OCI-LY7 (cell line): ENCODE measurements at regions not wholly inside any gene's neighbourhood (a gene's known extent, or its start where the extent isn't known, plus 50 kb on each side); places are given as distances from the start of the nearest gene placed in this dataset.

Experiments
- BruUV-seq: library from RNA; stranded (reverse); fragments of 400-500 nt; replicated peaks from 2 replicates; lab custom pipeline; 2021; lab: Mats Ljungman, UMichigan
- CTCF ChIA-PET: fragments of 300-600 bp; sonication (Branson Sonifier 250); formaldehyde crosslinking; loops from one replicate; lab custom pipeline; 2022; ENCODE audit warnings: antibody characterized with exemption; ENCODE audit not compliant: unreplicated experiment; lab: Charles Lee
- POLR2A ChIA-PET: fragments of 300-600 bp; sonication (Branson Sonifier 250); formaldehyde crosslinking; loops from one replicate; lab custom pipeline; 2022; ENCODE audit warnings: antibody characterized with exemption; lab: Charles Lee
- DNase-seq: peaks from one replicate; pipeline ENCODE4 v3.0.0-alpha.2; 2015; ENCODE audit warnings: low spot score
- H2AFZ ChIP-seq: fragments of 200-600 bp; sonication (generic), shearing (Covaris generic); 2 replicates; pipeline ENCODE4 v1.6.1; 2014; ENCODE audit warnings: mild to moderate bottlenecking, antibody characterized with exemption, low read length, moderate library complexity
- H3K27ac ChIP-seq: fragments of 200-600 bp; sonication (generic); 2 replicates; pipeline ENCODE4 v1.5.1; 2014; ENCODE audit warnings: mixed run types, low read depth, mild to moderate bottlenecking, moderate library complexity, low read length, inconsistent platforms; ENCODE audit not compliant: poor library complexity, severe bottlenecking
- H3K36me3 ChIP-seq: fragments of 200-600 bp; sonication (generic); 2 replicates; pipeline ENCODE4 v1.6.1; 2014; ENCODE audit warnings: mild to moderate bottlenecking, antibody characterized with exemption, low read length, moderate library complexity, mixed read lengths; ENCODE audit not compliant: insufficient read depth
- H3K4me1 ChIP-seq: fragments of 200-600 bp; sonication (generic); 2 replicates; pipeline ENCODE4 v1.5.1; 2014; ENCODE audit warnings: mild to moderate bottlenecking, low read length; ENCODE audit not compliant: insufficient read depth, poor library complexity, severe bottlenecking
- H3K4me2 ChIP-seq: fragments of 200-600 bp; sonication (generic); 2 replicates; pipeline ENCODE4 v1.6.1; 2014; ENCODE audit warnings: mild to moderate bottlenecking, low read length
- H3K4me3 ChIP-seq: fragments of 200-600 bp; sonication (generic); 2 replicates; pipeline ENCODE4 v1.5.1; 2014; ENCODE audit warnings: mild to moderate bottlenecking, low read depth, low read length; ENCODE audit not compliant: poor library complexity, severe bottlenecking
- H3K79me2 ChIP-seq: fragments of 200-600 bp; sonication (generic); 2 replicates; pipeline ENCODE4 v1.6.1; 2016; ENCODE audit warnings: low read depth, mild to moderate bottlenecking, low read length, moderate library complexity, mixed read lengths; ENCODE audit not compliant: insufficient read depth
- H3K9me2 ChIP-seq: fragments of 200-600 bp; sonication (generic); 2 replicates; pipeline ENCODE4 v1.6.1; 2016; ENCODE audit warnings: mild to moderate bottlenecking, low read length, mixed read lengths; ENCODE audit not compliant: insufficient read depth
- H3K9me3 ChIP-seq: fragments of 200-600 bp; sonication (generic); 2 replicates; pipeline ENCODE4 v1.6.1; 2014; ENCODE audit warnings: mild to moderate bottlenecking, mixed run types, low read length, mixed read lengths
- H4K20me1 ChIP-seq: fragments of 200-600 bp; sonication (generic); 2 replicates; pipeline ENCODE4 v1.6.1; 2014; ENCODE audit warnings: mild to moderate bottlenecking, antibody characterized with exemption, low read length, moderate library complexity, mixed read lengths; ENCODE audit not compliant: insufficient read depth
- EZH2phosphoT487 ChIP-seq: fragments of 200-600 bp; sonication (generic); IDR thresholded peaks from 2 replicates; pipeline ENCODE4 v1.6.1; 2018; ENCODE audit warnings: low read depth, borderline replicate concordance, mild to moderate bottlenecking, mixed run types, antibody characterized with exemption, low read length, moderate library complexity, mixed read lengths
- intact Hi-C: fragments of 100-400 bp; cut with micrococcal nuclease; formaldehyde crosslinking; loops from one replicate; pipeline ENCODE4 v1.10.0; 2022; ENCODE audit not compliant: unreplicated experiment
- TF ChIP-seq, protein P1 (sequence below): fragments of 200-600 bp; sonication (generic); conservative IDR thresholded peaks from 2 replicates; pipeline ENCODE4 v1.5.1; 2014; ENCODE audit warnings: mild to moderate bottlenecking, antibody characterized with exemption, low read length, moderate library complexity, mixed read lengths

DNA sequence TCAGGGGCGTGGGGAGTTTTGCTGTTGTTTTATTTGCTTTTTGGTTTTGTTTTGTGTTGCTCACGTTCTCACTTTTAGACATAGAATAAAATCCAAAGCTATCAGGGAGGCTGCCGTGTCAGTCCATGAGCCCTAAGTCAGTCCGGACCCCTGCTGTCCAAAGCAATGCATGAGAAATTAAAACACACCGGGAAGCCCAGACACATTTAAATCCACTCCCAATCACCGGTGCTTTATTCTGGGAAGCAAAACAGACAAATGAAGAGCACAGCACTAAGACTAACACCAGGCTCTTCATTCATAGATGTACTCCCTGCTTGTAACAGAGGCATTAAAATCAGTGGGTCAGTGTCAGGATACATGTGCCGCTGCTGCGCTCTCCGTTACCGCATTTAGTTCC is 180.9 kb downstream of the IRX2 start:
- no peak overlapping the region for H3K4me2 ChIP-seq
- no peaks in the 10 kb centered on the region for H3K4me1 ChIP-seq
- intact Hi-C loops = no loop called here
- no peaks in the 10 kb centered on the region for H4K20me1 ChIP-seq
- no peak overlapping the region for H2AFZ ChIP-seq
- H3K9me2 ChIP-seq = no peaks in the 10 kb centered on the region
- ChIA-PET CTCF (no interaction called here), POLR2A (no interaction called here)
- DNase-seq = no peak
- no peaks in the 10 kb centered on the region for H3K9me3 ChIP-seq
- no peak for TF ChIP-seq EZH2phosphoT487
- TF ChIP-seq, protein P1, sequence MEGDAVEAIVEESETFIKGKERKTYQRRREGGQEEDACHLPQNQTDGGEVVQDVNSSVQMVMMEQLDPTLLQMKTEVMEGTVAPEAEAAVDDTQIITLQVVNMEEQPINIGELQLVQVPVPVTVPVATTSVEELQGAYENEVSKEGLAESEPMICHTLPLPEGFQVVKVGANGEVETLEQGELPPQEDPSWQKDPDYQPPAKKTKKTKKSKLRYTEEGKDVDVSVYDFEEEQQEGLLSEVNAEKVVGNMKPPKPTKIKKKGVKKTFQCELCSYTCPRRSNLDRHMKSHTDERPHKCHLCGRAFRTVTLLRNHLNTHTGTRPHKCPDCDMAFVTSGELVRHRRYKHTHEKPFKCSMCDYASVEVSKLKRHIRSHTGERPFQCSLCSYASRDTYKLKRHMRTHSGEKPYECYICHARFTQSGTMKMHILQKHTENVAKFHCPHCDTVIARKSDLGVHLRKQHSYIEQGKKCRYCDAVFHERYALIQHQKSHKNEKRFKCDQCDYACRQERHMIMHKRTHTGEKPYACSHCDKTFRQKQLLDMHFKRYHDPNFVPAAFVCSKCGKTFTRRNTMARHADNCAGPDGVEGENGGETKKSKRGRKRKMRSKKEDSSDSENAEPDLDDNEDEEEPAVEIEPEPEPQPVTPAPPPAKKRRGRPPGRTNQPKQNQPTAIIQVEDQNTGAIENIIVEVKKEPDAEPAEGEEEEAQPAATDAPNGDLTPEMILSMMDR = no peak
- no TSS peak for BruUV-seq
- H3K4me3 ChIP-seq = no peak overlapping the region
- no peak overlapping the region for H3K27ac ChIP-seq
- no peaks in the 10 kb centered on the region for H3K79me2 ChIP-seq
- H3K36me3 ChIP-seq = no peaks in the 10 kb centered on the region

DNA sequence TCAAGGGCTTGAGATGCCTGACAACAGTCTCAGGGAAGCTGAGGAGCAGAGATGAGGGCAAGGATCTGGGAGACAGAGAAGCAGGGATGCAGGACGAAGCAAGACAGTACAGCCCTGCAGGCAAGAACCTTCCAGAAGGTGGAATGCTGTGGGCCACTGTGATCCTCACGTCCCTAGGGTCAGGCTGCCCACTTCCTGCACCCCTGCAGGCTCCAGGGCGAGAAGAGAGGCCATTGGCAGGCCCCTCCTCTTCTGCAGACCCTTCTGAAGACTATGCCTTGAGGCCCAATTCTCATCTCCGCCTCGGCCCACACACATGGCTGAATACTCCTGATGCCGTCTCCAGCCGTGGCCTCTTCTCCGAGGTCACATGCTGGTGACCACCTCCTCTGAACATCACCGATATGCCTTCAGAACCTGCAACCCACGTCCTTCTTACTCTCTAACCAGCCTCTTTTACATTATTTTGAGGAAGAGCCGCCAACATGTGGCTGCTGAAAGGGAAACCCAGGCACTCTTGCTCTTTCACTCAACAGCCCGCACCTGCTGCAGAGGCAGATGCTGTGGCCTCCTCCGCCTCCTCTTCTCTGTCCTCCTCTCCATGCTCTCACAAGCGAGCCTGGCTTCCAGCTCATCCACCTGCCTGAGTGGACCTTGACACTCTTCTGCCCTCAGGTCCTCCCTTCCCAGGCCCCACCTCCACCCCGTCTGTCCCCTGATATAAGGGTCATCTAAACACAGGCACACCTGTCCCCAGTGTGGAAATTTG is 181.5 kb downstream of the IRX2 start:
- Histone ChIP-seq H3K79me2 (no peaks in the 10 kb centered on the region), H4K20me1 (no peaks in the 10 kb centered on the region), H3K9me2 (no peaks in the 10 kb centered on the region), H3K27ac (no peak overlapping the region), H3K4me2 (no peak overlapping the region), H2AFZ (no peak overlapping the region), H3K9me3 (no peaks in the 10 kb centered on the region), H3K4me1 (no peaks in the 10 kb centered on the region), H3K36me3 (no peaks in the 10 kb centered on the region), H3K4me3 (no peak overlapping the region)
- ChIA-PET POLR2A (interaction anchor here (0.6 kb wide), 1 partner anchor 105 kb away, joined by 3 read pairs; no protein-coding TSS in a partner anchor), CTCF (no interaction called here)
- TF ChIP-seq, protein P1 = no peak
- no peak for TF ChIP-seq EZH2phosphoT487
- no peak for DNase-seq
- intact Hi-C loops = no loop called here
- no TSS peak for BruUV-seq

DNA sequence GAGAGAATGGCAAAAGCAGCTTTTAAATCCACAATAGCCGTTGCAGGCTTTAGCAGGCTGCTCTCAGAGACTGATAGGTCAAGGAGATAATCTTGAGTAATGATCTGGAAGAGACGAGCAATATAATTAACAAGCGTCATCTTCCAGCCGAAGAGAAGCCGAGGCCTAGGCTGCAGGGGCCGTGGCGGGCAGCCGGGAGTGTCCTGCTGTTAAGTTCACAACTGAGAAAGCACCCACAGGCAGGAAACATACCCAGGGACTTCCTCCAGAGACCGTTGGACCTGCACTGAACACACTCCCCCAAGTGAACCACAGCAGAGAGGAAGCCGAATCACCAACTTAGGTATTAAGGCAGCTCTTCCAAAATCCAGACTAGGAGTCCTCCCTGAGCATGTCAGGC is 182.3 kb downstream of the IRX2 start:
- Histone ChIP-seq H3K4me1 (no peaks in the 10 kb centered on the region), H3K4me3 (no peak overlapping the region), H3K36me3 (no peaks in the 10 kb centered on the region), H4K20me1 (no peaks in the 10 kb centered on the region), H3K9me3 (no peaks in the 10 kb centered on the region), H3K27ac (no peak overlapping the region), H3K79me2 (no peaks in the 10 kb centered on the region), H3K9me2 (no peaks in the 10 kb centered on the region), H2AFZ (no peak overlapping the region), H3K4me2 (no peak overlapping the region)
- POLR2A ChIA-PET = interaction anchor here (0.6 kb wide), 1 partner anchor 104 kb away, joined by 3 read pairs; no protein-coding TSS in a partner anchor
- CTCF ChIA-PET = no interaction called here
- TF ChIP-seq EZH2phosphoT487 = no peak
- TF ChIP-seq, protein P1 = no peak
- no TSS peak for BruUV-seq
- intact Hi-C loops = no loop called here
- DNase-seq = no peak
